ENCODE measurements at regions not wholly inside any gene's neighbourhood (a gene's known extent, or its start where the extent isn't known, plus 50 kb on each side); places are given as distances from the start of the nearest gene placed in this dataset.
"Not testable (repeated sequence)": the region's sequence is repeated elsewhere in the genome, so short reads cannot be mapped to it uniquely, and the experiment has no call there.

- no peak overlapping the region for H3K4me3 ChIP-seq (ENCODE audit: low read depth, low read length)
- DNase-seq (ENCODE audit: low read depth) = no peak
- TF ChIP-seq, protein P1, sequence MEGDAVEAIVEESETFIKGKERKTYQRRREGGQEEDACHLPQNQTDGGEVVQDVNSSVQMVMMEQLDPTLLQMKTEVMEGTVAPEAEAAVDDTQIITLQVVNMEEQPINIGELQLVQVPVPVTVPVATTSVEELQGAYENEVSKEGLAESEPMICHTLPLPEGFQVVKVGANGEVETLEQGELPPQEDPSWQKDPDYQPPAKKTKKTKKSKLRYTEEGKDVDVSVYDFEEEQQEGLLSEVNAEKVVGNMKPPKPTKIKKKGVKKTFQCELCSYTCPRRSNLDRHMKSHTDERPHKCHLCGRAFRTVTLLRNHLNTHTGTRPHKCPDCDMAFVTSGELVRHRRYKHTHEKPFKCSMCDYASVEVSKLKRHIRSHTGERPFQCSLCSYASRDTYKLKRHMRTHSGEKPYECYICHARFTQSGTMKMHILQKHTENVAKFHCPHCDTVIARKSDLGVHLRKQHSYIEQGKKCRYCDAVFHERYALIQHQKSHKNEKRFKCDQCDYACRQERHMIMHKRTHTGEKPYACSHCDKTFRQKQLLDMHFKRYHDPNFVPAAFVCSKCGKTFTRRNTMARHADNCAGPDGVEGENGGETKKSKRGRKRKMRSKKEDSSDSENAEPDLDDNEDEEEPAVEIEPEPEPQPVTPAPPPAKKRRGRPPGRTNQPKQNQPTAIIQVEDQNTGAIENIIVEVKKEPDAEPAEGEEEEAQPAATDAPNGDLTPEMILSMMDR (conservative IDR thresholded peaks at IDR 0.05; ENCODE audit: low read depth, low read length) = no peak
Measured at GRCh38 chrY:7542256-7542858, 630.8 kb upstream of the AMELY start.

- H3K4me3 ChIP-seq (ENCODE audit: low read depth, low read length) = no peak overlapping the region
- DNase-seq (ENCODE audit: low read depth) = no peak
- TF ChIP-seq, protein P1 (conservative IDR thresholded peaks at IDR 0.05; ENCODE audit: low read depth, low read length) = no peak
Measured at GRCh38 chrY:7529396-7529795, 617.8 kb upstream of the AMELY start.

GRCh38 chrY:7527568-7527967, 616.0 kb upstream of the AMELY start:
- not testable (repeated sequence) for DNase-seq (ENCODE audit: low read depth); H3K4me3 ChIP-seq (ENCODE audit: low read depth, low read length)

DNA sequence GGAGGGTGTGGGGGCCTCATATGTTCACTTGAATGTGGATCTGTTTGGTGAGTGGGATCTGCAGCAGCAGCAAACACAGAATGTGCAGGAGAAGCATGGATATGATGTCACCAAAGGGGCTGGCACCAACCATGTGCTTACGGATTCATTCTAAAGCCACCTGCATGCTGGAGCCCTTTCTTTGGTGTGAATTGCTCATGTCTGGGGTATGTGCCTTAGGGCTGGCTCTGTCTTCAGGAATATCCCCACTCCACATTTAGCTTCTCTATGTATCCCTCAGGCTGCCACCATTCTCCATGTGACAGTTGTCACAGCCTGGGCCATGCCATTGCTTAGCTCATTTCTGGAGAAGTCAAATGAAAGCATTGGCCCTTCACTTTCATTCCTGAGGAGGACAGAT, 606.8 kb upstream of the AMELY start:
- no peak for DNase-seq (ENCODE audit: low read depth)
- no peak overlapping the region for H3K4me3 ChIP-seq (ENCODE audit: low read depth, low read length)
- TF ChIP-seq, protein P1 (conservative IDR thresholded peaks at IDR 0.05; ENCODE audit: low read depth, low read length) = no peak

GRCh38 chrY:7516268-7516667, 604.7 kb upstream of the AMELY start:
- DNase-seq (ENCODE audit: low read depth) = no peak
- TF ChIP-seq, protein P1 (conservative IDR thresholded peaks at IDR 0.05; ENCODE audit: low read depth, low read length) = no peak
- H3K4me3 ChIP-seq (ENCODE audit: low read depth, low read length) = no peak overlapping the region

GRCh38 chrY:7515812-7516211, 604.3 kb upstream of the AMELY start:
- TF ChIP-seq, protein P1 (conservative IDR thresholded peaks at IDR 0.05; ENCODE audit: low read depth, low read length) = no peak
- DNase-seq (ENCODE audit: low read depth) = no peak

GRCh38 chrY:7502896-7503295, 591.3 kb upstream of the AMELY start:
- TF ChIP-seq, protein P1 (conservative IDR thresholded peaks at IDR 0.05; ENCODE audit: low read depth, low read length) = no peak
- no peak for DNase-seq (ENCODE audit: low read depth)
- H3K4me3 ChIP-seq (ENCODE audit: low read depth, low read length) = no peak overlapping the region

More at GRCh38 chrY:7515812-7516211, 604.3 kb upstream of the AMELY start:
- no peak overlapping the region for H3K4me3 ChIP-seq (ENCODE audit: low read depth, low read length)
